ENCODE measurements at regions not wholly inside any gene's neighbourhood (a gene's known extent, or its start where the extent isn't known, plus 50 kb on each side); places are given as distances from the start of the nearest gene placed in this dataset.

DNA sequence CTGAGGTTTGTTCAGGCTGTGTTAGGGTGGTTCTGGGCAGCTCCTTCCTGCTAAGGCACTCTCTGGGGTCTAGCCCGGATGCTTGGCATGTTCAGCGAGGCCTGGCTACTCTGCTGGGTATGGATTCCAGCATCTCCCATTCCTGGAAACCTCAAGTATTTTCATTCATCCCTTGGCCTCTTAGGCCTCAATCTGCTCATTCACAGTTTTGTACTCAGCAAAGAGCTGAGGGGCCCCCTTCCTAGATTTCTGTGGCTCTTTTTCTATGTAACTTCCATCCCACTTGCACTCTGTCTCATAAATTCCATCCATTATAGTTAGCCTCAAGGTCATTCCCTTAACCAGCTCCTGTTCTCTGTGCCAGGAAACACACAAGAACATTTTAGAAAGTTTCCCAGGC is 798.8 kb upstream of the HS6ST1 start:
- no peak overlapping the region for H3K27ac ChIP-seq
- DNase-seq (no peak), ATAC-seq (no peak)
- no peaks in the 10 kb centered on the region for H3K36me3 ChIP-seq
- no peaks in the 10 kb centered on the region for H3K27me3 ChIP-seq
- H3K9me3 ChIP-seq: no peaks in the 10 kb centered on the region
- H3K4me1 ChIP-seq: no peaks in the 10 kb centered on the region
- no CpG with 5 or more reads among the region's 2 CpGs for WGBS (ENCODE audit: insufficient coverage, low coverage, low lambda C conversion rate, missing lambda C conversion rate)
- no peak overlapping the region for H3K4me3 ChIP-seq
- TF ChIP-seq, protein P1, sequence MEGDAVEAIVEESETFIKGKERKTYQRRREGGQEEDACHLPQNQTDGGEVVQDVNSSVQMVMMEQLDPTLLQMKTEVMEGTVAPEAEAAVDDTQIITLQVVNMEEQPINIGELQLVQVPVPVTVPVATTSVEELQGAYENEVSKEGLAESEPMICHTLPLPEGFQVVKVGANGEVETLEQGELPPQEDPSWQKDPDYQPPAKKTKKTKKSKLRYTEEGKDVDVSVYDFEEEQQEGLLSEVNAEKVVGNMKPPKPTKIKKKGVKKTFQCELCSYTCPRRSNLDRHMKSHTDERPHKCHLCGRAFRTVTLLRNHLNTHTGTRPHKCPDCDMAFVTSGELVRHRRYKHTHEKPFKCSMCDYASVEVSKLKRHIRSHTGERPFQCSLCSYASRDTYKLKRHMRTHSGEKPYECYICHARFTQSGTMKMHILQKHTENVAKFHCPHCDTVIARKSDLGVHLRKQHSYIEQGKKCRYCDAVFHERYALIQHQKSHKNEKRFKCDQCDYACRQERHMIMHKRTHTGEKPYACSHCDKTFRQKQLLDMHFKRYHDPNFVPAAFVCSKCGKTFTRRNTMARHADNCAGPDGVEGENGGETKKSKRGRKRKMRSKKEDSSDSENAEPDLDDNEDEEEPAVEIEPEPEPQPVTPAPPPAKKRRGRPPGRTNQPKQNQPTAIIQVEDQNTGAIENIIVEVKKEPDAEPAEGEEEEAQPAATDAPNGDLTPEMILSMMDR (IDR thresholded peaks at IDR 0.05): no peak
- TF ChIP-seq POLR2A (IDR thresholded peaks at IDR 0.05): no peak
- intact Hi-C loops (cut with DNase I): no loop called here

- ATAC-seq: no peak
- intact Hi-C loops (cut with DNase I): no loop called here
Observed at GRCh38 chr2:129118296-129118695, 799.6 kb upstream of the HS6ST1 start.

GRCh38 chr2:129129087-129129486 is 810.4 kb upstream of the HS6ST1 start:
- H3K9me3 ChIP-seq: no peaks in the 10 kb centered on the region
- H3K27ac ChIP-seq: no peak overlapping the region
- H3K36me3 ChIP-seq: no peaks in the 10 kb centered on the region
- intact Hi-C loops (cut with DNase I): no loop called here
- WGBS (ENCODE audit: insufficient coverage, low coverage, low lambda C conversion rate, missing lambda C conversion rate): 57% methylated on average over 4 of the region's 4 CpGs
- H3K4me1 ChIP-seq: no peaks in the 10 kb centered on the region
- TF ChIP-seq, protein P1 (IDR thresholded peaks at IDR 0.05): no peak
- no peak for TF ChIP-seq POLR2A (IDR thresholded peaks at IDR 0.05)
- DNase-seq (no peak), ATAC-seq (no peak)
- H3K27me3 ChIP-seq: no peaks in the 10 kb centered on the region
- H3K4me3 ChIP-seq: no peak overlapping the region

More at GRCh38 chr2:129118296-129118695, 799.6 kb upstream of the HS6ST1 start:
- no peak overlapping the region for H3K27ac ChIP-seq
- no peaks in the 10 kb centered on the region for H3K27me3 ChIP-seq
- H3K9me3 ChIP-seq: no peaks in the 10 kb centered on the region
- no peak overlapping the region for H3K4me3 ChIP-seq
- H3K36me3 ChIP-seq: no peaks in the 10 kb centered on the region
- TF ChIP-seq, protein P1 (IDR thresholded peaks at IDR 0.05): no peak
- no peak for TF ChIP-seq POLR2A (IDR thresholded peaks at IDR 0.05)
- DNase-seq: no peak
- H3K4me1 ChIP-seq: no peaks in the 10 kb centered on the region

- Histone ChIP-seq H3K27ac (no peak overlapping the region), H3K27me3 (no peaks in the 10 kb centered on the region), H3K36me3 (no peaks in the 10 kb centered on the region), H3K4me1 (no peaks in the 10 kb centered on the region), H3K9me3 (no peaks in the 10 kb centered on the region), H3K4me3 (no peak overlapping the region)
- peak in 1 of 4 donors; percentile 20 for ATAC-seq
- intact Hi-C loops (cut with DNase I): no loop called here
- no peak for DNase-seq
- 45% methylated on average over 8 of the region's 8 CpGs for WGBS (ENCODE audit: insufficient coverage, low coverage, low lambda C conversion rate, missing lambda C conversion rate)
- TF ChIP-seq, protein P1 (IDR thresholded peaks at IDR 0.05): no peak
- TF ChIP-seq POLR2A (IDR thresholded peaks at IDR 0.05): no peak
Observed at GRCh38 chr2:129133692-129134641, 815.3 kb upstream of the HS6ST1 start.

All from right lobe of liver (tissue), 6 donors.